ENCODE measurements at regions not wholly inside any gene's neighbourhood (a gene's known extent, or its start where the extent isn't known, plus 50 kb on each side); places are given as distances from the start of the nearest gene placed in this dataset.
"Not testable (repeated sequence)": the region's sequence is repeated elsewhere in the genome, so short reads cannot be mapped to it uniquely, and the experiment has no call there.

DNA sequence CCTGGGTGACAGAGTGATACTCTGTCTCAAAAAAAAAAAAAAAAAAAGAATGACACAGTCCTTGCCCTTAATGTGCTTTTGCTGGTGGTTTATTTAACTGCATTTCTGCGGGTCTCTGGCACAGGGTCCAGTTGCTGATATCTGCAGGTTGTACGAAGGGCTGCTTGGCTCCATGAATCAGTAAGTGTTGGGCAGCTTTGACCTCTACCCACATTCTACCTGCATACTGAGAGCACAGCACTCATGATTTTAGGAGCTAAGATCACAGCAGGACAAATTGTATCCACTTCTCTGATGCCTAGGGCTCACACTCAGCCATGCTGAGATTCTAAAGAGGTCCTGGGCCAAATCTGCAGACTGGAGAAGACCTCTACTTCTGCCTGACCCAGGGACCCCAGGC lies 119.4 kb upstream of the MYCN start:
- no peak overlapping the region for H3K9ac ChIP-seq (ENCODE audit: low read length)
- no peaks in the 10 kb centered on the region for H3K36me3 ChIP-seq (ENCODE audit: control insufficient read depth, insufficient read depth, low read length, severe bottlenecking)
- H3K4me3 ChIP-seq (ENCODE audit: low read length), result no peak overlapping the region
- no peaks in the 10 kb centered on the region for H3K9me3 ChIP-seq (ENCODE audit: control insufficient read depth, low read length)
- DNase-seq (ENCODE audit: low read depth), result no peak
- H3K4me1 ChIP-seq (ENCODE audit: control insufficient read depth, insufficient read depth, low read length), result no peaks in the 10 kb centered on the region
- peaks cover 21% of the 10 kb centered on the region for H3K27me3 ChIP-seq (replicated peaks; ENCODE audit: control insufficient read depth, insufficient read depth, low read length)

DNA sequence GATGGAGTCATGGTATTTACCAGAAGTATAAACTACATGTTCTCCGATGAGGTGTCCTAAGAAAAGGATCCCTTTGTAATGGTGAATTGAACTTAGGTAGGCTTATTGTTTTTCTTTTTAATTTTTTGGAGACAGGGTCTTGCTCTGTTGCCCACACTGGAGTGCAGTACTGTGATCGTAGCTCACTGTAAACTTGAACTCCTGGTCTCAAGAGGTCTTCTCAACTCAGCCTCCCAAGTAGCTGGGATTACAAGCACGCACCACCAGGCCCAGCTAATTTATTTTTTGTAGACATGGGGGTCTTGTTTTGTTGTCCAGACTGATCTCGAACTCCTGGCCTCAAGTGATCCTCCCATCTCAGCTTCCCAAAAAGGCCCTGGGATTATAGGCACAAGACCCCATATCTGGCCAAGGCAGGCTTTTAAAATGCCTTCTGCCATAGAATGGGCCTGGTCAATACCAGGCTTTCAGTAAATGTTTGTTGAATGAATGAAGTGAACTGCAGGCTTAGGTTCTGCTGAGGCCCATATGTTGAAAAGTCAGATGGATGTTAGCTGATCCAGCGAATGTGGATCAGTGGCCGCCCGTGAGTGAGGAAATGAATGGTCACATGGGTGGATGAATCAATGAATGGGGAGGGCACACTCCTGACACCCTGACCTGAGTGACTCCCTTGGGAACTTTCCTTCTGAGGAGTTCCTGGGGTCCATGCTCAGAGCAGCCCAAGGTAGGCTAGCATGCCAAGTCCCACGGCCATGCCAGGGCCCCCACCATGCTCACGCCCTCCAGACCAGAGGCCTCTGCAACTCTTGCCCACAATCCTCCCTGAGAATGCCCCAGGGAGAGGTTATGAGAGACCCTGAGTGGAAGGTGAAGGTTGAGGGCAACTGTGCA lies 118.0 kb upstream of the MYCN start:
- H3K9me3 ChIP-seq (ENCODE audit: control insufficient read depth, low read length), result no peaks in the 10 kb centered on the region

DNA sequence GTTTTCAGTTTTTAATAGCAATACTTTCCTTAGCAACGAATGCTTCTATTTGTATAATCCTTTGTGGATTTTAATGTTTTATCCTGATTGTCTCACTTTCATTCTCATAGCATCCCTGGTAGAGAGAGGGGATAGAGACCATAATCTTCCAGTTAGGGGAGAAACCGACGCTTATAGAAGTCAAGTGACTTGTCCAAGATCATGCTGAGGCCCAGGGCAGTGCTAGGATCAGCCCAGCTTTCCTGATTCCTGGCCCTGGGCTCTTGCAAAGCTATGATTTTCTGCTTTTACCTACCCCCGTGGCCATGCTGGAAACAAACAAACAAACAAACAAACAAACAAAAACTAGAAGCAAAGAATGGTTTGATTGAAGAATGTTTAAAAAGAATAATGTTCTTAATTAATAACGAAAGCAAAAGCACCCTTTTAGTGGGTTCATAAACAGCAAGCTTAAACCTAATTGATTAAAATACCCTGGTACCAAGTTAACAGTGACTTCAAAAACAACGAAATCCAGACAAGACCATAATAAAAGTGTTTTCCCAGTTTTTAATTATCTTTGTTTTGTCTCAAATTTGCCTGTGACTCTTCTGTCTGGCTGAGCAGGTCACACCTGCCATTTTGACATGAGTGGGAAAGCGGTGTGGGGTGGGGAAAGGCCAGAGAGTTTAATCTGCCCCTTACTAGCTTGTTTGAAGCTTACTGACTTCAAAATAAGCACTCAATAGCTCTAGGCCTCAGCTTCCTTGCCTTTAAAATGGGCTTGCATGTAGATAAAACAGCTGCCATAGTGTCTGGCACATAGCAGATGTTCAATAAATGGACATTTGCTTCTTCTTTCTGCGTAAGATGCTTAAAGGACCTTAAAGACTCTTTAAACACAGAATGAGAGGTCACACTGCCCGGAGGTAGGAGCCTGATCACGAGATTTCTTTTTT lies 116.6 kb upstream of the MYCN start:
- Histone ChIP-seq H3K27me3 (replicated peaks; ENCODE audit: control insufficient read depth, insufficient read depth, low read length) (peaks cover 14% of the 10 kb centered on the region), H3K4me1 (ENCODE audit: control insufficient read depth, insufficient read depth, low read length) (no peaks in the 10 kb centered on the region), H3K9me3 (ENCODE audit: control insufficient read depth, low read length) (no peaks in the 10 kb centered on the region), H3K9ac (ENCODE audit: low read length) (no peak overlapping the region), H3K36me3 (ENCODE audit: control insufficient read depth, insufficient read depth, low read length, severe bottlenecking) (no peaks in the 10 kb centered on the region), H3K4me3 (ENCODE audit: low read length) (no peak overlapping the region)
- no peak for DNase-seq (ENCODE audit: low read depth)

More for the DNA sequence above, 118.0 kb upstream of the MYCN start:
- no peaks in the 10 kb centered on the region for H3K4me1 ChIP-seq (ENCODE audit: control insufficient read depth, insufficient read depth, low read length)
- DNase-seq (ENCODE audit: low read depth), result no peak
- peaks cover 23% of the 10 kb centered on the region for H3K27me3 ChIP-seq (replicated peaks; ENCODE audit: control insufficient read depth, insufficient read depth, low read length)
- H3K9ac ChIP-seq (ENCODE audit: low read length), result no peak overlapping the region
- no peaks in the 10 kb centered on the region for H3K36me3 ChIP-seq (ENCODE audit: control insufficient read depth, insufficient read depth, low read length, severe bottlenecking)
- H3K4me3 ChIP-seq (ENCODE audit: low read length), result no peak overlapping the region

DNA sequence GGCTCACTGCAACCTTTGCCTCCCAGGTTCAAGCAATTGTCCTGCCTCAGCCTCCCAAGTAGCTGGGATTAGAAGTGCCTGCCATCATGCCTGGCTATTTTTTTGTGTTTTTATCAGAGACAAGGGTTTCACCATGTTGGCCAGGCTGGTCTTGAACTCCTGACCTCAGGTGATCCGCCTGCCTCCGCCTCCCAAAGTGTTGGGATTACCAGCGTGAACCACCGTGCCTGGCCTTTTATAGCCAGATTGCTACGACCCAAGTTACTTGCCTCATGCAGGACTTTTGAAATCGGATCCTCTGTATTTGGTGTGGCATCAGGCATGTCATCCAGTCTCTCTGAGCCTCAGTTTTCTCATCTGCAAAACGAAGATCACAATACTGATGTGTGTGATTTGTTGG lies 115.9 kb upstream of the MYCN start:
- not testable (repeated sequence) for DNase-seq (ENCODE audit: low read depth); H3K36me3 ChIP-seq (ENCODE audit: control insufficient read depth, insufficient read depth, low read length, severe bottlenecking); H3K4me1 ChIP-seq (ENCODE audit: control insufficient read depth, insufficient read depth, low read length); H3K4me3 ChIP-seq (ENCODE audit: low read length); H3K9me3 ChIP-seq (ENCODE audit: control insufficient read depth, low read length); H3K9ac ChIP-seq (ENCODE audit: low read length)
- peaks cover 14% of the 10 kb centered on the region for H3K27me3 ChIP-seq (replicated peaks; ENCODE audit: control insufficient read depth, insufficient read depth, low read length)

DNA sequence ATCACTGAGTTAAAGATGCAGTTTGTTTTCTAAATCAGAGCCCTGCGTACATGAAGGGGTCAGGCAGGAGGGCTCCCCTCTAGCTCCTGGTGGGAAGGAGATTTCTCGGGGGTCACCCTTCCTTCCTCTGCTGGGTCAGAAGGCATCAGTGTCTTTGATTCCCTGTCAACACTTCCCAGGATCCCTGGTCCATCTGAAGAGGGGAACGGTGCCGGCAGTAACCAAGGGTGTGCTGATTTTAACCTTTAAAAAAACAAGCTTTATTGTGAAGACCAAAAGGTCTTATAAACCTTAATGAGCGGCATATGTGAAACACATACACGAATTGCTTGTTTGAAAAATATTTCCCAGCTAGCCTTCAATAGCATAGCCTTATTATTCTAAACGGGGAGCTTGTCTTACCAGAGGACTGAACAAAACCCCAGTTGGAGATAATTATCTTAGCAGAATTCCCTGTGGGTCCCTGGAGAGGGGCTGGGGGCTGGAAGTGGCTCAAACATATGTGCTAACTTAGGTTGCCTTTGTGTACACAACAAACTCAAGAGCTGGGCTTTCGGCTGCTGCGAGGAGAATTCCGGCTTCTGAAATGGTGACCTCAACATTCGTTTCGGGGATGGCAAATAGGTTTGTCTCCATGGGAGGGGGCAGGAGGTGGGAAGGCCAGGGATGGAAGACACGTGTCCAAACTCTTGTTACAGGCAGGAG lies 114.9 kb upstream of the MYCN start:
- Histone ChIP-seq H3K27me3 (replicated peaks; ENCODE audit: control insufficient read depth, insufficient read depth, low read length) (peaks cover 14% of the 10 kb centered on the region), H3K36me3 (ENCODE audit: control insufficient read depth, insufficient read depth, low read length, severe bottlenecking) (no peaks in the 10 kb centered on the region), H3K4me1 (ENCODE audit: control insufficient read depth, insufficient read depth, low read length) (no peaks in the 10 kb centered on the region), H3K4me3 (ENCODE audit: low read length) (no peak overlapping the region), H3K9me3 (ENCODE audit: control insufficient read depth, low read length) (no peaks in the 10 kb centered on the region), H3K9ac (ENCODE audit: low read length) (no peak overlapping the region)
- no peak for DNase-seq (ENCODE audit: low read depth)

DNA sequence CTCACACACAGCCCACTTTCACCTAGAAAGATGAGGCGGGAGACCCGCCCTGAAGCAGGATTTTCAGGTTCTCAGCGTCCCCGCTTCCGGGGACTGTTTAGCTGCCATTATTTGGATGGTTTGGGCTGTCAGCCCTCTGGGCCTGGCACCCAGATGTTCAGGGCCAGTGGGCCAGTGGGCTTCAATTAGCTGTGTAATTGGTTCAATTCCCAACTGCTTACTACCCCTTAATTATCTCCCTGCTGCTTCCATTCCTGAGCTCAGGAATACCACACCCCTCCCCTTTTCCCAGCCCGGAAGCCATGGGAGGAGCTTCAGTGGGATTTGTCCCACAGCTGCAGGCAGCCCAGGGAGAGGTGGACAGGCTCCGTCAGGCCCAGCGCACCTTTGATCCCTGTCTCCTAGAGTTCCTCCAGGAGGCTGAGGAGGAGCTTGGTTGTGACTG lies 114.1 kb upstream of the MYCN start:
- Histone ChIP-seq H3K4me1 (ENCODE audit: control insufficient read depth, insufficient read depth, low read length) (no peaks in the 10 kb centered on the region), H3K36me3 (ENCODE audit: control insufficient read depth, insufficient read depth, low read length, severe bottlenecking) (no peaks in the 10 kb centered on the region), H3K4me3 (ENCODE audit: low read length) (no peak overlapping the region), H3K27me3 (replicated peaks; ENCODE audit: control insufficient read depth, insufficient read depth, low read length) (peaks cover 14% of the 10 kb centered on the region), H3K9me3 (ENCODE audit: control insufficient read depth, low read length) (no peaks in the 10 kb centered on the region), H3K9ac (ENCODE audit: low read length) (no peak overlapping the region)
- DNase-seq (ENCODE audit: low read depth), result no peak

DNA sequence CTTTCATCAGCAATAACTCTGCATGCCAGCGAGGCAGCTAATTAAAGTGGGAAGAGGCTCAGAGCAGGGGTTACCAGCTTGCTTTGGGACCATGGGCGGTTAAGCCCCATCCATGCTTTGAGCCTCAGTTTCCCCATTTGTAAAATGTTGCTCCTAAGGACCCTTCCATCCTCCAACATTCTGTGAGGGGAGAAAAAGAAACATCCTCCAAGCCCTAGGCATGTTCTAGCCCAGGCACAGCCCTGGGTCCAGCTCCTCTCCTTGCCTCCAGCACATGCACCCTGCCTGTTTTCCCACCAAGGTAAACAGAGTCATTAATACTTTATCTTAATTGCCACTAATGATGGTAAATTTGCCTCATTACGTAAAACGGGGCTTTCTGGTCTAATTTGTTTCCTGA lies 113.3 kb upstream of the MYCN start:
- no peaks in the 10 kb centered on the region for H3K4me1 ChIP-seq (ENCODE audit: control insufficient read depth, insufficient read depth, low read length)
- H3K4me3 ChIP-seq (ENCODE audit: low read length), result no peak overlapping the region
- H3K36me3 ChIP-seq (ENCODE audit: control insufficient read depth, insufficient read depth, low read length, severe bottlenecking), result no peaks in the 10 kb centered on the region
- H3K9ac ChIP-seq (ENCODE audit: low read length), result no peak overlapping the region
- H3K9me3 ChIP-seq (ENCODE audit: control insufficient read depth, low read length), result no peaks in the 10 kb centered on the region
- peaks cover 14% of the 10 kb centered on the region for H3K27me3 ChIP-seq (replicated peaks; ENCODE audit: control insufficient read depth, insufficient read depth, low read length)
- DNase-seq (ENCODE audit: low read depth), result no peak

DNA sequence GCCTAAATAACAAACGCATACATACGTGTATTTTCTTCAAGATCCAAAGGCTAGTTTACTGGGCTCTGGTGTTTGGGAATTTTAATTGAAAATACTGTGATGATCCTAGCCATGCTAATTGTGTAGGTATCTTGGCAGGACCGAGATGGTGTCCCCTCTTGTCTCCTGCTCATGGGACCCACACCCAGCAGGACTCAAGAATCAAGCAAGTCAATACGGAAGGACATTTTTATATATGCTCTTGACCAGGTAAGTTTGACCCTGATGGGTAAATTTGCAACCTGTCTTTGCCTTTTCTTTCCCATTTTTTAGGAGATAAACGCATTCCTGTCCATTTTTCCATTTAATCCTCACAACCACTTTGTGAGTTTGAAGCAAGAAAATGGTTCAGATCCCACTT lies 111.8 kb upstream of the MYCN start:
- Histone ChIP-seq H3K36me3 (ENCODE audit: control insufficient read depth, insufficient read depth, low read length, severe bottlenecking) (no peaks in the 10 kb centered on the region), H3K9ac (ENCODE audit: low read length) (no peak overlapping the region), H3K4me1 (ENCODE audit: control insufficient read depth, insufficient read depth, low read length) (no peaks in the 10 kb centered on the region), H3K4me3 (ENCODE audit: low read length) (no peak overlapping the region), H3K27me3 (replicated peaks; ENCODE audit: control insufficient read depth, insufficient read depth, low read length) (peaks cover 14% of the 10 kb centered on the region), H3K9me3 (ENCODE audit: control insufficient read depth, low read length) (no peaks in the 10 kb centered on the region)
- no peak for DNase-seq (ENCODE audit: low read depth)

DNA sequence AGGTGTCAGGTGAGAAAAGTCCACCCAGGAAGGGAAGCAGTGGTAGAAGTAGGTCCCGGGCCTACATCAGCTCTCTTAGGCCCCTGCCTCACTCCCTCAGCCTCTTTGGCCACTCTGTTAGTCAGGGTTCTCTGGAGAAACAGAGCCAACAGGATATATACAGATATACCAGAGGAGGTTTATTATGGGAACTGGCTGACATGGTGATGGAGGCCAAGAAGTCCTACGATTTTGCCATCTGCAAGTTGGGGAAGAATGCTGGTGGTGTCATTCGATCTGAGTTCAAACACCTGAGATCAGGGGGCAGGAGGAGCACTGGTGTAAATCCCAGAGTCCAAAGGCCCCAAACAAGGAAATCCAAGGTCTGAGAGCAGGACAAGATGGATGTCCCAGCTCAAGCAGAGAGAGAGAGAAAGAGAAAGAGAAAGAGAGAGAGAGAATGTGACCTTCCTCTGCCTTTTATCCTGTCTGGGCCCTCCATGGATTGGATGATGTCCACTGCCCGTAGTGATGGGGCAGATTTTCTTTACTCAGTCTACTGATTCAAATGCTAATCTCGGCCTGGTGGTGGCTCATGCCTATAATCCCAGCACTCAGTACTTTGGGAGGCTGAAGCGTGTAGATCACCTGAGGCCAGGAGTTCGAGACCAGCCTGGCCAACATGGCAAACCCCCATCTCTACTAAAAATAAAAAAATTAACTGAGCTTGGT lies 111.1 kb upstream of the MYCN start:
- H3K27me3 ChIP-seq (replicated peaks; ENCODE audit: control insufficient read depth, insufficient read depth, low read length), result peaks cover 14% of the 10 kb centered on the region
- DNase-seq (ENCODE audit: low read depth), result no peak
- no peak overlapping the region for H3K4me3 ChIP-seq (ENCODE audit: low read length)
- no peaks in the 10 kb centered on the region for H3K4me1 ChIP-seq (ENCODE audit: control insufficient read depth, insufficient read depth, low read length)
- no peaks in the 10 kb centered on the region for H3K36me3 ChIP-seq (ENCODE audit: control insufficient read depth, insufficient read depth, low read length, severe bottlenecking)
- no peak overlapping the region for H3K9ac ChIP-seq (ENCODE audit: low read length)
- H3K9me3 ChIP-seq (ENCODE audit: control insufficient read depth, low read length), result no peaks in the 10 kb centered on the region

DNA sequence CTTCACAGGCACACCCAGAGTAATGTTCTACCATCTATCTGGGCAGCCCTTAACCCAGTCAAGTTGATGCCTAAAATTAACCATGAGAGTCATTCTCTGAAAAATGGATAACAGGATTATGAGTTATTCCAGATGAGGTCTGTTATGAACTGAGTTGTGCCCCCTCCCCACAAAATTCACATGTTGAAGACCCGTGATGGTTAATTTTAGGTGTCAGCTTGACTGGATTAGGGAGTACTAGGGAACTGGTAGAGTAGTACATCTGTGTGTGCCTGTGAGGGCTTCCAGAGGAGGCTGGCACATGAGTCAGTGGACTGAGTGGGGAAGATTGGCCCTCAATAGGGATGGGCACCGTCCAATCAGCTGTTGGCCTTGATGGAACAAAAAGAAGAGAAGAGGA lies 110.4 kb upstream of the MYCN start:
- H3K27me3 ChIP-seq (replicated peaks; ENCODE audit: control insufficient read depth, insufficient read depth, low read length), result peaks cover 12% of the 10 kb centered on the region
- DNase-seq (ENCODE audit: low read depth), result no peak
- H3K4me1 ChIP-seq (ENCODE audit: control insufficient read depth, insufficient read depth, low read length), result no peaks in the 10 kb centered on the region
- no peak overlapping the region for H3K9ac ChIP-seq (ENCODE audit: low read length)
- H3K4me3 ChIP-seq (ENCODE audit: low read length), result no peak overlapping the region
- no peaks in the 10 kb centered on the region for H3K9me3 ChIP-seq (ENCODE audit: control insufficient read depth, low read length)
- no peaks in the 10 kb centered on the region for H3K36me3 ChIP-seq (ENCODE audit: control insufficient read depth, insufficient read depth, low read length, severe bottlenecking)
